CD4-positive, alpha-beta T cell treated with Interleukin-4 for 1 hour (primary cell): ENCODE measurements at regions not wholly inside any gene's neighbourhood (a gene's known extent, or its start where the extent isn't known, plus 50 kb on each side); places are given as distances from the start of the nearest gene placed in this dataset.
"Not testable (repeated sequence)": the region's sequence is repeated elsewhere in the genome, so short reads cannot be mapped to it uniquely, and the experiment has no call there.

ENCODE experiments used
- DNase-seq, 2 donors: peaks; one replicate each; pipeline ENCODE4 v3.0.0-alpha.2; 2020 to 2022

GRCh38 chr11:87967459-87967858 lies 207.8 kb downstream of the RAB38 start:
- DNase-seq = no peak

DNA sequence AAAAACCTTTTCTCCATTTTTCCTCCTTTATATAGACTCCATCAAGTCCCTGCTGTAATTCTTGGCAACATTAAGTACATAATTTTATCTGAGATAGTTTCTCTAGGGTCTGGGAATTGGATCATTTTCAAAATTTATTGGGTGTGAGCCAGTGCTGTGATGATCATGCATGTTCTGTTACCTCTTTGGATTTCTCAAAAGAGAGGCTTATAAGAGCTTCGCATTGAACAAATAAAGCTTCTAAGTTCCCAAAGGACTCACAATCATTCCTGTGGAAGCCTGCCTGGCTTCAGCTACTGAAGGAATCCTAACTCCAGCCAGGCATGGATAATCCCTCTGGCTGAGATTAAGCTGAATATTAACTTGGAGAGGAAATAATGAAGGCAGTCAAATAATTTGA lies 208.5 kb downstream of the RAB38 start:
- no peak for DNase-seq

DNA sequence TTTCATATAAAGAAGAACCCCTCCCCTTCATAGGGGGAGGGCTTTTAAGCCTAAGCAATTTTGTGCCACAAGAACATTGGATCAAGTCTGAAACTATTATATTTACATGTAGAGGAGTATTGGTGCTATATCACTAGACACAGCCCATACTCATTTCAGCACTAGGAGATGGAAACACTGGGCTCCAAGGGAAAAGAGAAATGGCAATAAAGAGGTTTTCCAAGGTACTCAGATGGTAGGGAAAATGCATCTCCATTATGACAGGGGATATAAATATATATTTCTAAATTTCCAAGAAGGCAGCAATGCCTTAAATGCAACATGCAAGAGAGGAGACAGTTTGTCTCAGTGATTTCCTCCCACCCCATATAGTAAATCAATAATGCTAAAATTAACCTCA lies 209.0 kb downstream of the RAB38 start:
- DNase-seq = no peak

GRCh38 chr11:87961606-87962005 lies 213.6 kb downstream of the RAB38 start:
- DNase-seq = no peak

DNA sequence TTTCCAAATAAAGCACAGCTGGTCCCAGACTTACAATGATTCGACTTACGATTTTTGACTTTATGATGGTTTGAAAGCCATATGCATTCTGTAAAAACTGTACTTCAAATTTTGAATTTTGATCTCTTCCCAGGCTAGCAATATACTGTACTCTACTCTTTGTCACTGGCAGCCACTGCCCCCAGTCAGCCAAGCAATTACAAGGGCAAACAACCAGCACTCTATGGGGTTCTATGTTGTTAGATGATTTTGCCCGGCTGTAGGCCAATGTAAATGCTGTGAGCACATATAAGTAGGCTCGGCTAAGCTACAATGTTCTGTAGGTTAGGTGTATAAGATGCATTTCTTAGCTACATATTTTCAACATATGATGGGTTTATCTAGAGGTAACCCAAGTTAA lies 217.3 kb downstream of the RAB38 start:
- DNase-seq = no peak

DNA sequence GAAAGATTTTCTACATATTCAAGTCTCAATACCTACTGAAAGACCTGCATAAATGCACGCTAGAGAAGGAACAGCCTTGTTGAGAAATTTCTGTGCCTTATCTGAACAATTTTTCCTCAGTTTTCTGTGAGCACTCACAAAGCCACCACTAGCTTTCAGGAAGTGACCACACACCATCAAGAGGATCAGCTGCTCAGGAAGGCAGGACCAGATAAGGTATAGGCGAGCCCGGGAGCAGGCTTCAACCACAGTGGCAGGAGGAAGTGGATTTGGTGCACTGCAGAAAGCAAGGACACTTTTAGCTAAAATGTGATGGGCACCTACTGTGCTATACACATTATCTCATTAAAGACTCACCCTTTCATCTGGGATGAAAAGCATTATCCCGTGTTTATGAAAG lies 220.8 kb downstream of the RAB38 start:
- no peak for DNase-seq

DNA sequence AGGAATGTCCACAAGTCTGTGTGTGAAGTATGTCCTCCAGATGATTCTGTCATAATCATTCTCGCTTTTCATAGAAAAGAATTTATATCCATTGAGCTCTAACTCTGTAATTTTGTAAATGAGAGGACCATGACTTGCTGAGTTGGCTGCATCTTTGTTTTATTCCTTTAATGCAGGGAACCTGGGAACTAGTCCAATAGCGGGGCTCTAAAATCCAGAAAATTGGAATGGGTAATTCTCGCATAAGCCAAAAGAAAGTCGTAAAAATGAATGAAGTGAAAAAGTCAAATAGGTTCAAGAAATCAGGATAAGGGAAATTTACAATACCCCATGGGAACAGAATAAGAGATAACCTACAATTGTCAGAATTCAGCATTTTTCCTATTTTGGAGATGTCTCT lies 232.5 kb downstream of the RAB38 start:
- DNase-seq = no peak

DNA sequence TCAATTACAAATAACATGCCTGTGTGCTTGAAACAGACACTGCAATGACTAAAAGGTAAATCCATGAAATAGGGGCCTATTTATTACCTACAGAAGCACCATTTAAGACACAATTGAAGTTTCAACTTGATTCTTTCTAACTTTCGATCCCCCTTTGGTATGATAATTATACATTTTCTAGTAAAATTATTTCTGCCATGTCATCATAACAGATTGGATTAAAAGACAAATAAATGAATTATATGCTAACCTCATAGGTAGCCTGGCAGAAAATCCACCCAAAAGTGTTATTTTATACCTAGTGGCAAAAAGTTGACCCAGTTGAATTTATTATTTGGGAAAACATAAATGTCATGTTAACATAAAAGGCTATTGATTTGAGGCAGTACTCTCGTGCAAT lies 241.1 kb downstream of the RAB38 start:
- no peak for DNase-seq

- DNase-seq = no peak
Measured at GRCh38 chr11:87926250-87926970, 248.8 kb downstream of the RAB38 start.

DNA sequence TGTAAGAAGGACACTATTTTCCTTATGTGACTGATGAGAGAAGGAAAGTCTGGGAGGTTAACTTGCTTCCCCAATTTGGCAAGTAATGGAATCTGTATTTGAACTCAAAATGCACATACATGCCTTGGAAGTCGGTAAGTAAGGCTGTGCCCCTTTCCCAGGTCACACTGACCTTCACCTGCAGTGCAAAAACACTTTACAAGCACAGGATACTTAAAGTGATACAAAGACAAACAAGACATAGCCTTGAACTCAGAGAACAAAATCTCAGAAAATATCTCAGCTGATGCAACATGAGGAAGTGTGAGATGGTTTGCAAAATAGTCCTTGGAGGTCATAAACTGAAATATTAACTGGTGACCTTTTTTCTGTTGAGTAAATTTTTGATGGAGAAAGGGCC lies 251.1 kb downstream of the RAB38 start:
- DNase-seq = no peak

- no peak for DNase-seq
Measured at GRCh38 chr11:87917111-87917510, 258.1 kb downstream of the RAB38 start.

DNA sequence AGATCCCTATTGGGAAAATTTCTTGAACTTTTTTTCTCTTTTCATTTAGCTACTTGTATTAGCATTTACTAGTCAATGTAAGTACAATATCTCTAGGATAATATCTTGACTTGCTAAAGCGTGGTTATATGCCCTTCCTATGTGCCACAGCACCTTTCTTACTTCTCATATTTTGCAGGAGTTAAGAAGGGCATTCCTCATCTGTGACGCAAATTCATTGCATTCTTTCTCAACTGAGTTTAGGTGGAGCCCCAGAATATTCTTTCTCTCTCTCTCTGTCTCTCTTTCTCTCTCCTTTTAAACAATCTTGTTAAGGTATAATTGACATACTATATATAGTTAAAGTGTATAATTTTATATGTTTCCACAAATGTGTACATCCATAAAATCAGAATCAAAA lies 266.1 kb downstream of the RAB38 start:
- no peak for DNase-seq

DNA sequence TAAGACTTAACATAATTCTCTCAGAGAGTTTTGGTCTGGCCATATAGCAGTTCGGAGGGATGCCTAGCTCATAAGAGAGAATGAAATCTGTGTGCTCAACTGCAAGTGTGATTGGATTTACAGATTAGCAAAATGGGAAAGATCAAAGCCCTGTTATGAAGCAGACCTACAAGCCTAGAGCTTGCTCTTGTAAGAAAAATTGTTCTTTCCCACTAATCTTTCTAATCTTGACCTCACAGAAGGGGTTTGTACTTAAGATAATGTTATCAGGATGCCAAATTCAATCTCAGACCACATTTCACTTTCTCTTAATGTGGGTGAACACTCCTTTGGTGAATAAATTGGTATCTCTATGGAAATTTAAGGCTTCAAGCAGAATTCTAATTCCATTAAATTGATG lies 267.2 kb downstream of the RAB38 start:
- no peak for DNase-seq

- DNase-seq = no peak
Measured at GRCh38 chr11:87903345-87903744, 271.9 kb downstream of the RAB38 start.

DNA sequence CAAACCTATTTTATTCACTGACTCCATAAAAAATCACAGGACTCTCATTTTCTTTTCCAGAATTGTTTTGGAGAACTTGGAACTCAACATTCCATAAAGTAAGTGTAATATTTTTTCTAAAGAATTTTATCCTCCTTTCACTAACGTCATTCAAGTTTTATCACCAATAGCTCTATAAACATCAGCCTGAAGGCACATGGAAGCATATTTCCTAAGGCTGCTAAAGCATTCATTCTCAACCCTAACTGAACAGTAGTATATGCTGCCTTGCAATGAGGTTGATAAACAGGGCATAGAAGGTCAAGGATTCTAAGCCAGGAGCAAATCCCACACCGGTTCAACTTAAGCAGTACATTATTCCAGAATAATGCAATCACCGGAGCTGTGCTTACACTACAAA lies 273.9 kb downstream of the RAB38 start:
- DNase-seq = no peak

- DNase-seq = no peak
Measured at GRCh38 chr11:87897921-87898320, 277.3 kb downstream of the RAB38 start.

GRCh38 chr11:87897071-87897470 lies 278.2 kb downstream of the RAB38 start:
- DNase-seq = no peak

DNA sequence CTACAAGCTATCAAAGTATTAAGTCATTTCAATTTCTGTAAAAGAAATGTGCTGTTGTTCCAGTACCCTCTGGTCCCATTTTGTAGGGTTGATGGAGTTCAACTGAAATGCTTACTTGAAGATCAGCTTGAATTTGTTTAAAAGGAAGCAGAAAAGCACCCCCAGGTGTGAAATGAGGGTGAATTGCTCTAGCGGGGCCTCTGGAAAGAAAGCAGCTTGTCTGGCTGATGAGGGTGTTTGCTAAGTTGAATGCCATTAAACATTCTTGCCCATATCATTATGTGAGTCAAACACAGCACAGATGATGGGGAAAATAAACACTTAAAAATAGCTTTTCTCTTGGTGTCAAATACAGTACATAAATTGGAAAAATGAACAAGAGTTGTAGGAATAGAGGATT lies 280.3 kb downstream of the RAB38 start:
- DNase-seq = no peak

- DNase-seq = no peak
Measured at GRCh38 chr11:87892291-87892690, 283.0 kb downstream of the RAB38 start.

DNA sequence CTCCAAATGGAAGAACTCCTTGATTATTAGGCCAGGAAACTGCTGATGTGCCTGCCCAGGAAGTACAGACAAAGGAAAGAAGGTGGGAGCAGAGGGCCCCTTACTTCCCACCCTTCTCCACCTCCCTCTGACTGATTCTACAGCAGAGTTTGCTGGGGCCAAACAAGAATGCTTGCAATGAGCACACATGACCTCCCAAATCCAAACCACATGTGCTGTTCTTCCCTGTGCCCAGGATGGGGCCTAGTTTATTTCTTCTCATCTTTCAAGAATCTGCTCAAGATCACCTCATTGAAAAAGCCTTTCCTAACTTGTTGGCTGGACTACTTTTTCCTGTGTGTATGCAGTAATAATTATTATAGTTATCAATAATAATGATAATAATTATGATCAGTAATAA lies 286.1 kb downstream of the RAB38 start:
- no peak for DNase-seq

- not testable (repeated sequence) for DNase-seq
Measured at GRCh38 chr11:87885084-87885483, 290.2 kb downstream of the RAB38 start.

GRCh38 chr11:87879118-87879517 lies 296.1 kb downstream of the RAB38 start:
- no peak for DNase-seq

GRCh38 chr11:87878373-87878825 lies 296.8 kb downstream of the RAB38 start:
- DNase-seq = no peak

- DNase-seq = no peak
Measured at GRCh38 chr11:87871056-87871455, 304.2 kb downstream of the RAB38 start.

GRCh38 chr11:87870086-87870485 lies 305.2 kb downstream of the RAB38 start:
- DNase-seq = no peak
